ENCODE measurements at regions not wholly inside any gene's neighbourhood (a gene's known extent, or its start where the extent isn't known, plus 50 kb on each side); places are given as distances from the start of the nearest gene placed in this dataset.

- no peaks in the 10 kb centered on the region for H3K27me3 ChIP-seq (ENCODE audit: insufficient read depth, low read depth, severe bottlenecking)
- peaks cover 11% of the 10 kb centered on the region for H3K9me3 ChIP-seq (ENCODE audit: severe bottlenecking)
- no peak overlapping the region for H3K27ac ChIP-seq
- DNase-seq, result no peak
- no peak for TF ChIP-seq CTCF (IDR thresholded peaks at IDR 0.05; ENCODE audit: low read depth, low read length)
- no peaks in the 10 kb centered on the region for H3K36me3 ChIP-seq
- H3K4me3 ChIP-seq (ENCODE audit: low read depth, low read length), result no peak overlapping the region
Measured at GRCh38 chr13:32938314-32938713, 77.9 kb upstream of the KL start.

- no peak for DNase-seq
- no peak for TF ChIP-seq CTCF (IDR thresholded peaks at IDR 0.05; ENCODE audit: low read depth, low read length)
- Histone ChIP-seq H3K27ac (no peak overlapping the region), H3K36me3 (no peaks in the 10 kb centered on the region), H3K4me3 (ENCODE audit: low read depth, low read length) (no peak overlapping the region), H3K27me3 (ENCODE audit: insufficient read depth, low read depth, severe bottlenecking) (no peaks in the 10 kb centered on the region), H3K9me3 (ENCODE audit: severe bottlenecking) (peaks cover 11% of the 10 kb centered on the region)
Measured at GRCh38 chr13:32938907-32939306, 77.3 kb upstream of the KL start.

DNA sequence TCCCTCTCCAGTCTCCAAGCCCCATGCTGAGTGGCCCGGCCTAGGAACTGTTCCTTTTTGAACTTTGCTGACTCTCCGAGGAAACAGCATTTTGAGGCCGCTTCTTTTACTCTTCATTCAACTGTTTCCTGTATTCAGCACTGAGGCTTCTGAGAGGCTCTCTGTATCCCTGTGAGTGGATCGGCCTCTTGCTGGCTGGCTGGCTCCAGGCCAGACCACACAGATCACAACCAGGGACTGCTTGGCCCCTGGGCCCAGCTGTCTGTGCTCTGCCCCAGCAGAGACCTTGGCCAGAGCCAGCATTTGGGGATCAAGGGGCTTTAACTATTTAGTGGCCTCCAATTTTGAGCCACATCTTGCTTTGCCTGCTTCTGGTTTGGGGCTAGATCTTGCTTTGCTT, 75.6 kb upstream of the KL start:
- H3K36me3 ChIP-seq, result no peaks in the 10 kb centered on the region
- peaks cover 11% of the 10 kb centered on the region for H3K9me3 ChIP-seq (ENCODE audit: severe bottlenecking)
- no peak for TF ChIP-seq CTCF (IDR thresholded peaks at IDR 0.05; ENCODE audit: low read depth, low read length)
- H3K27ac ChIP-seq, result no peak overlapping the region
- H3K27me3 ChIP-seq (ENCODE audit: insufficient read depth, low read depth, severe bottlenecking), result no peaks in the 10 kb centered on the region
- H3K4me3 ChIP-seq (ENCODE audit: low read depth, low read length), result no peak overlapping the region
- DNase-seq, result no peak

DNA sequence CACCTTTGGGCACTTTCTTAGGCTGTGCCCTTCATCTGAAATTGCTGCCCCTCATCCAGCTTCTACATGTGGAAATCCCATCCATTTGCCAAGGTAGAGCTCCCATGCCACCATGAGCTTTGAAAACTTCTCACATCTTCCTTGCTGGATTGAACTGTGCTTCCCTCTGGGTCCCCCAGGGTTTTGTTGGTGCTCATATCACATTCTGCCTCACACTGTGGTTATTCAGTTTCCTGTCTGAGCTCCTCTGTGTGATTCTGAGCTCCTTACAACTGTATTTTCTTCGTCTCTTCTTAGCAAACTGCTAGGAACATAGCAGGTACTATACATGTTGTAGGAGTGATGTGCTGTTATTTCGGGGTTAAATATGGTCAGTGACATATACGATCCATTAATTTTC, 74.9 kb upstream of the KL start:
- no peaks in the 10 kb centered on the region for H3K36me3 ChIP-seq

GRCh38 chr13:32946558-32946957, 69.7 kb upstream of the KL start:
- Histone ChIP-seq H3K27ac (no peak overlapping the region), H3K4me3 (ENCODE audit: low read depth, low read length) (no peak overlapping the region), H3K27me3 (ENCODE audit: insufficient read depth, low read depth, severe bottlenecking) (no peaks in the 10 kb centered on the region), H3K9me3 (ENCODE audit: severe bottlenecking) (peaks cover 2% of the 10 kb centered on the region), H3K36me3 (no peaks in the 10 kb centered on the region)
- DNase-seq, result no peak
- TF ChIP-seq CTCF (IDR thresholded peaks at IDR 0.05; ENCODE audit: low read depth, low read length), result no peak

More for the DNA sequence above, 74.9 kb upstream of the KL start:
- Histone ChIP-seq H3K27ac (no peak overlapping the region), H3K9me3 (ENCODE audit: severe bottlenecking) (peaks cover 11% of the 10 kb centered on the region), H3K4me3 (ENCODE audit: low read depth, low read length) (no peak overlapping the region), H3K27me3 (ENCODE audit: insufficient read depth, low read depth, severe bottlenecking) (no peaks in the 10 kb centered on the region)
- DNase-seq, result no peak
- TF ChIP-seq CTCF (IDR thresholded peaks at IDR 0.05; ENCODE audit: low read depth, low read length), result no peak

Measured in WERI-Rb-1 (cell line).